Smooth muscle cell (in vitro differentiated cells): ENCODE measurements at regions not wholly inside any gene's neighbourhood (a gene's known extent, or its start where the extent isn't known, plus 50 kb on each side); places are given as distances from the start of the nearest gene placed in this dataset.

Experiments
- DNase-seq: peaks from one replicate; lab custom pipeline; 2025; ENCODE audit not compliant: unreplicated experiment; lab: John Stamatoyannopoulos, UW
- H2AFZ ChIP-seq: fragments of 200-600 bp; sonication (generic); 2 replicates; pipeline ENCODE4 v1.6.0; 2016; ENCODE audit warnings: antibody characterized with exemption, low read depth, mild to moderate bottlenecking
- H3F3A ChIP-seq: fragments of 200-600 bp; sonication (generic); 2 replicates; pipeline ENCODE4 v1.6.0; 2017; ENCODE audit warnings: antibody characterized with exemption, low read depth
- H3K27ac ChIP-seq: fragments of 200-600 bp; sonication (generic); 2 replicates; pipeline ENCODE4 v1.5.1; 2016; ENCODE audit warnings: low read depth, mild to moderate bottlenecking
- H3K27me3 ChIP-seq: fragments of 200-600 bp; sonication (generic); 2 replicates; pipeline ENCODE4 v1.6.1; 2016; ENCODE audit warnings: low read depth, mild to moderate bottlenecking
- H3K36me3 ChIP-seq: fragments of 200-600 bp; sonication (generic); 2 replicates; pipeline ENCODE4 v1.5.1; 2016; ENCODE audit warnings: low read depth
- H3K4me1 ChIP-seq: fragments of 200-600 bp; sonication (generic); 2 replicates; pipeline ENCODE4 v1.5.1; 2016; ENCODE audit warnings: low read depth
- H3K4me2 ChIP-seq: fragments of 200-600 bp; sonication (generic); 2 replicates; pipeline ENCODE4 v1.6.0; 2016; ENCODE audit warnings: mild to moderate bottlenecking
- H3K4me3 ChIP-seq: fragments of 200-600 bp; sonication (generic); 2 replicates; pipeline ENCODE4 v1.5.1; 2016; ENCODE audit warnings: mild to moderate bottlenecking
- H3K79me2 ChIP-seq: fragments of 200-600 bp; sonication (generic); 2 replicates; pipeline ENCODE4 v1.6.0; 2016; ENCODE audit warnings: low read depth, mild to moderate bottlenecking
- H3K9ac ChIP-seq: fragments of 200-600 bp; sonication (generic); 2 replicates; pipeline ENCODE4 v1.6.0; 2016; ENCODE audit warnings: low read depth
- H3K9me3 ChIP-seq: fragments of 200-600 bp; sonication (generic); replicated peaks from 2 replicates; pipeline ENCODE4 v1.5.1; 2016; ENCODE audit warnings: low read depth
- H4K20me1 ChIP-seq: fragments of 200-600 bp; sonication (generic); 2 replicates; pipeline ENCODE4 v1.6.0; 2016; ENCODE audit warnings: low read depth
- CTCF ChIP-seq: fragments of 200-600 bp; sonication (generic); IDR thresholded peaks from 2 replicates; pipeline ENCODE4 v1.5.1; 2017; ENCODE audit warnings: borderline replicate concordance, mild to moderate bottlenecking, antibody characterized with exemption; ENCODE audit not compliant: insufficient read depth, poor library complexity, severe bottlenecking
- whole genome bisulfite sequencing: methylation state at CpG from one replicate; pipeline ENCODE4 v1.1.7; 2016; ENCODE audit warnings: low lambda C conversion rate; 5-methylcytosine and 5-hydroxymethylcytosine counted together

- Histone ChIP-seq H3K79me2 (no peaks in the 10 kb centered on the region), H3K4me2 (no peak overlapping the region), H3K4me3 (no peak overlapping the region), H3F3A (no peaks in the 10 kb centered on the region), H3K36me3 (no peaks in the 10 kb centered on the region), H4K20me1 (no peaks in the 10 kb centered on the region), H3K9me3 (no peaks in the 10 kb centered on the region), H3K27ac (no peak overlapping the region), H3K9ac (no peak overlapping the region), H3K27me3 (no peaks in the 10 kb centered on the region), H3K4me1 (no peaks in the 10 kb centered on the region), H2AFZ (no peak overlapping the region)
- DNase-seq: no peak
- 89% methylated on average over 3 of the region's 3 CpGs for WGBS
- TF ChIP-seq CTCF: no peak
Observed at GRCh38 chr2:222146488-222146887, 152.3 kb downstream of the PAX3 start.

- TF ChIP-seq CTCF: no peak
Observed at GRCh38 chr2:222142027-222142426, 156.8 kb downstream of the PAX3 start.

GRCh38 chr2:222136106-222136630 lies 162.6 kb downstream of the PAX3 start:
- WGBS: 65% methylated on average over 5 of the region's 5 CpGs
- no peaks in the 10 kb centered on the region for H3K4me1 ChIP-seq
- no peaks in the 10 kb centered on the region for H3K79me2 ChIP-seq
- no peak overlapping the region for H3K4me2 ChIP-seq
- DNase-seq: no peak
- H3K27me3 ChIP-seq: peaks cover 4% of the 10 kb centered on the region
- no peaks in the 10 kb centered on the region for H4K20me1 ChIP-seq
- no peak overlapping the region for H3K9ac ChIP-seq
- H3K36me3 ChIP-seq: no peaks in the 10 kb centered on the region
- H3K4me3 ChIP-seq: no peak overlapping the region
- no peaks in the 10 kb centered on the region for H3K9me3 ChIP-seq
- TF ChIP-seq CTCF: no peak
- H2AFZ ChIP-seq: no peak overlapping the region
- no peaks in the 10 kb centered on the region for H3F3A ChIP-seq
- H3K27ac ChIP-seq: no peak overlapping the region

More at GRCh38 chr2:222142027-222142426, 156.8 kb downstream of the PAX3 start:
- Histone ChIP-seq H3K27me3 (no peaks in the 10 kb centered on the region), H3K4me3 (no peak overlapping the region), H3K27ac (peak overlapping the region; percentile 57), H3K79me2 (no peaks in the 10 kb centered on the region), H3K36me3 (no peaks in the 10 kb centered on the region), H3K9ac (no peak overlapping the region), H2AFZ (no peak overlapping the region), H3K4me1 (no peaks in the 10 kb centered on the region), H3K4me2 (no peak overlapping the region), H3K9me3 (no peaks in the 10 kb centered on the region), H4K20me1 (no peaks in the 10 kb centered on the region), H3F3A (no peaks in the 10 kb centered on the region)
- DNase-seq: no peak
- 20% methylated on average over 1 of the region's 1 CpG for WGBS

- peaks cover 4% of the 10 kb centered on the region for H3K27me3 ChIP-seq
- no peak for DNase-seq
- H3K79me2 ChIP-seq: no peaks in the 10 kb centered on the region
- H3K9me3 ChIP-seq: no peaks in the 10 kb centered on the region
- H2AFZ ChIP-seq: no peak overlapping the region
- H3F3A ChIP-seq: no peaks in the 10 kb centered on the region
- no peak for TF ChIP-seq CTCF
- no peak overlapping the region for H3K9ac ChIP-seq
- no peak overlapping the region for H3K4me2 ChIP-seq
- H3K27ac ChIP-seq: no peak overlapping the region
- WGBS: 86% methylated on average over 1 of the region's 1 CpG
- H3K4me1 ChIP-seq: no peaks in the 10 kb centered on the region
- no peak overlapping the region for H3K4me3 ChIP-seq
- H3K36me3 ChIP-seq: no peaks in the 10 kb centered on the region
- H4K20me1 ChIP-seq: no peaks in the 10 kb centered on the region
Observed at GRCh38 chr2:222134654-222135053, 164.1 kb downstream of the PAX3 start.
